ENCODE measurements at regions not wholly inside any gene's neighbourhood (a gene's known extent, or its start where the extent isn't known, plus 50 kb on each side); places are given as distances from the start of the nearest gene placed in this dataset.

- TF ChIP-seq ZNF462 (CRISPR knock-in tag; IDR thresholded peaks at IDR 0.05) = no peak
- TF ChIP-seq ZNF114 (CRISPR knock-in tag; IDR thresholded peaks at IDR 0.05) = no peak
- TF ChIP-seq POLR2AphosphoS5 (IDR thresholded peaks at IDR 0.05; ENCODE audit: low read depth) = no peak
- TF ChIP-seq STAT1 (IDR thresholded peaks at IDR 0.05; ENCODE audit: unreplicated experiment) = no peak
- TF ChIP-seq ZNF331 (CRISPR knock-in tag; IDR thresholded peaks at IDR 0.05; ENCODE audit: low read depth) = no peak
- TF ChIP-seq CTCF (conservative IDR thresholded peaks at IDR 0.05; ENCODE audit: low read depth in 2 of 2) = no peak
- no peak for TF ChIP-seq CREB1 (CRISPR knock-in tag; IDR thresholded peaks at IDR 0.05; ENCODE audit: low read depth)
- no peak for TF ChIP-seq ETS1 (IDR thresholded peaks at IDR 0.05)
These were observed 408.4 kb upstream of the SEL1L start (continued) for GRCh38 chr14:81942071-81942470.

All from GM23338 (cell line).